ENCODE measurements at regions not wholly inside any gene's neighbourhood (a gene's known extent, or its start where the extent isn't known, plus 50 kb on each side); places are given as distances from the start of the nearest gene placed in this dataset.
A peak's percentile ranks its signal among the peaks of the same experiment; 100 is the strongest.
"Not testable (repeated sequence)": the region's sequence is repeated elsewhere in the genome, so short reads cannot be mapped to it uniquely, and the experiment has no call there.

GRCh38 chr3:164927728-164928127 is 150.6 kb downstream of the SI start:
- no peak for DNase-seq (ENCODE audit: low read depth, low spot score)

GRCh38 chr3:164918905-164919304 is 159.4 kb downstream of the SI start:
- no peak for DNase-seq (ENCODE audit: low read depth, low spot score)

GRCh38 chr3:164912916-164913315 is 165.4 kb downstream of the SI start:
- DNase-seq (ENCODE audit: low read depth, low spot score): no peak

- DNase-seq (ENCODE audit: low read depth, low spot score): no peak
Observed at GRCh38 chr3:164903820-164904451, 174.4 kb downstream of the SI start.

- peak; percentile 1 for DNase-seq (ENCODE audit: low read depth, low spot score)
Observed at GRCh38 chr3:164897342-164897741, 181.0 kb downstream of the SI start.

- no peak for DNase-seq (ENCODE audit: low read depth, low spot score)
Observed at GRCh38 chr3:164890061-164890460, 188.2 kb downstream of the SI start.

- no peak for DNase-seq (ENCODE audit: low read depth, low spot score)
Observed at GRCh38 chr3:164883171-164883570, 195.1 kb downstream of the SI start.

- DNase-seq (ENCODE audit: low read depth, low spot score): no peak
Observed at GRCh38 chr3:164879201-164879600, 199.1 kb downstream of the SI start.

- DNase-seq (ENCODE audit: low read depth, low spot score): no peak
Observed at GRCh38 chr3:164864454-164864853, 213.8 kb downstream of the SI start.

GRCh38 chr3:164852866-164853265 is 225.4 kb downstream of the SI start:
- DNase-seq (ENCODE audit: low read depth, low spot score): no peak

- DNase-seq (ENCODE audit: low read depth, low spot score): no peak
Observed at GRCh38 chr3:164851905-164852304, 226.4 kb downstream of the SI start.

- no peak for DNase-seq (ENCODE audit: low read depth, low spot score)
Observed at GRCh38 chr3:164851204-164851603, 227.1 kb downstream of the SI start.

GRCh38 chr3:164848923-164849322 is 229.4 kb downstream of the SI start:
- DNase-seq (ENCODE audit: low read depth, low spot score): no peak

GRCh38 chr3:164845739-164846138 is 232.6 kb downstream of the SI start:
- DNase-seq (ENCODE audit: low read depth, low spot score): no peak

GRCh38 chr3:164832216-164832615 is 246.1 kb downstream of the SI start:
- DNase-seq (ENCODE audit: low read depth, low spot score): no peak

GRCh38 chr3:164818318-164818717 is 260.0 kb downstream of the SI start:
- no peak for DNase-seq (ENCODE audit: low read depth, low spot score)

GRCh38 chr3:164814106-164814505 is 264.2 kb downstream of the SI start:
- DNase-seq (ENCODE audit: low read depth, low spot score): no peak

- no peak for DNase-seq (ENCODE audit: low read depth, low spot score)
Observed at GRCh38 chr3:164812042-164812441, 266.3 kb downstream of the SI start.

GRCh38 chr3:164806188-164806587 is 272.1 kb downstream of the SI start:
- no peak for DNase-seq (ENCODE audit: low read depth, low spot score)

- no peak for DNase-seq (ENCODE audit: low read depth, low spot score)
Observed at GRCh38 chr3:164794099-164794498, 284.2 kb downstream of the SI start.

GRCh38 chr3:164791263-164791662 is 287.0 kb downstream of the SI start:
- no peak for DNase-seq (ENCODE audit: low read depth, low spot score)

GRCh38 chr3:164784407-164784806 is 293.9 kb downstream of the SI start:
- not testable (repeated sequence) for DNase-seq (ENCODE audit: low read depth, low spot score)

- no peak for DNase-seq (ENCODE audit: low read depth, low spot score)
Observed at GRCh38 chr3:164781755-164782154, 296.5 kb downstream of the SI start.

GRCh38 chr3:164779816-164780215 is 298.5 kb downstream of the SI start:
- no peak for DNase-seq (ENCODE audit: low read depth, low spot score)
